ENCODE measurements at regions not wholly inside any gene's neighbourhood (a gene's known extent, or its start where the extent isn't known, plus 50 kb on each side); places are given as distances from the start of the nearest gene placed in this dataset.

- no peak for TF ChIP-seq USF2 (IDR thresholded peaks at IDR 0.05; ENCODE audit: low read length)
- no peak for TF ChIP-seq TCF12 (IDR thresholded peaks at IDR 0.05; ENCODE audit: low read depth, low read length)
- TF ChIP-seq ASH2L (IDR thresholded peaks at IDR 0.05; ENCODE audit: low read length): no peak
These were observed 57.4 kb upstream of the NUP160 start (continued) for GRCh38 chr11:47905358-47906059.

Measured in H1 (cell line).